NCI-H1694 (cell line): ENCODE measurements at regions not wholly inside any gene's neighbourhood (a gene's known extent, or its start where the extent isn't known, plus 50 kb on each side); places are given as distances from the start of the nearest gene placed in this dataset.

Source experiments
- DNase-seq: peaks from one replicate; lab custom pipeline; 2025; lab: John Stamatoyannopoulos, UW

- no peak for DNase-seq
Observed at GRCh38 chr11:131234221-131234620, 136.2 kb upstream of the NTM start.

- DNase-seq: no peak
Observed at GRCh38 chr11:131235328-131236298, 134.8 kb upstream of the NTM start.

- no peak for DNase-seq
Observed at GRCh38 chr11:131240421-131240820, 130.0 kb upstream of the NTM start.

GRCh38 chr11:131242476-131243000 is 127.9 kb upstream of the NTM start:
- no peak for DNase-seq

GRCh38 chr11:131246156-131246555 is 124.3 kb upstream of the NTM start:
- DNase-seq: no peak

- DNase-seq: no peak
Observed at GRCh38 chr11:131246663-131247062, 123.8 kb upstream of the NTM start.

- DNase-seq: no peak
Observed at GRCh38 chr11:131248588-131248987, 121.8 kb upstream of the NTM start.

- DNase-seq: no peak
Observed at GRCh38 chr11:131253142-131253655, 117.2 kb upstream of the NTM start.

GRCh38 chr11:131253656-131254151 is 116.7 kb upstream of the NTM start:
- DNase-seq: no peak

GRCh38 chr11:131254254-131254653 is 116.2 kb upstream of the NTM start:
- no peak for DNase-seq

GRCh38 chr11:131274233-131274632 is 96.2 kb upstream of the NTM start:
- DNase-seq: no peak

- DNase-seq: no peak
Observed at GRCh38 chr11:131275580-131275979, 94.8 kb upstream of the NTM start.

- no peak for DNase-seq
Observed at GRCh38 chr11:131278472-131278871, 91.9 kb upstream of the NTM start.

- DNase-seq: no peak
Observed at GRCh38 chr11:131279654-131280384, 90.6 kb upstream of the NTM start.

GRCh38 chr11:131281316-131281715 is 89.1 kb upstream of the NTM start:
- DNase-seq: no peak

GRCh38 chr11:131284041-131284440 is 86.4 kb upstream of the NTM start:
- no peak for DNase-seq

GRCh38 chr11:131288521-131289091 is 81.8 kb upstream of the NTM start:
- no peak for DNase-seq

GRCh38 chr11:131290185-131290584 is 80.2 kb upstream of the NTM start:
- DNase-seq: no peak

- no peak for DNase-seq
Observed at GRCh38 chr11:131295986-131296385, 74.4 kb upstream of the NTM start.

GRCh38 chr11:131297441-131297840 is 73.0 kb upstream of the NTM start:
- no peak for DNase-seq

GRCh38 chr11:131299598-131300438 is 70.6 kb upstream of the NTM start:
- no peak for DNase-seq
